Epithelial cell of proximal tubule (primary cell): ENCODE measurements at regions not wholly inside any gene's neighbourhood (a gene's known extent, or its start where the extent isn't known, plus 50 kb on each side); places are given as distances from the start of the nearest gene placed in this dataset.

ENCODE experiments used
- DNase-seq: peaks from one replicate; pipeline ENCODE4 v3.0.0-alpha.2; 2011; ENCODE audit warnings: low read depth
- H3K4me3 ChIP-seq: 2 replicates; pipeline ENCODE4 v1.5.1; 2011; ENCODE audit warnings: low read depth, mild to moderate bottlenecking, low read length
- CTCF ChIP-seq: conservative IDR thresholded peaks from 2 replicates; pipeline ENCODE4 v1.5.1; 2012; ENCODE audit warnings: low read depth, mild to moderate bottlenecking, low read length

- H3K4me3 ChIP-seq, result no peak overlapping the region
- DNase-seq, result no peak
- TF ChIP-seq CTCF, result no peak
Measured at GRCh38 chr2:122663620-122664019, 908.2 kb downstream of the TSN start.

GRCh38 chr2:122669627-122670026, 914.2 kb downstream of the TSN start:
- TF ChIP-seq CTCF, result no peak
- H3K4me3 ChIP-seq, result no peak overlapping the region
- DNase-seq, result no peak

GRCh38 chr2:122670897-122671296, 915.4 kb downstream of the TSN start:
- TF ChIP-seq CTCF, result no peak
- no peak for DNase-seq
- H3K4me3 ChIP-seq, result no peak overlapping the region

GRCh38 chr2:122680662-122681061, 925.2 kb downstream of the TSN start:
- no peak for TF ChIP-seq CTCF
- no peak for DNase-seq
- no peak overlapping the region for H3K4me3 ChIP-seq

GRCh38 chr2:122681626-122682025, 926.2 kb downstream of the TSN start:
- H3K4me3 ChIP-seq, result no peak overlapping the region
- no peak for DNase-seq
- no peak for TF ChIP-seq CTCF

GRCh38 chr2:122682356-122682755, 926.9 kb downstream of the TSN start:
- no peak overlapping the region for H3K4me3 ChIP-seq
- TF ChIP-seq CTCF, result no peak
- DNase-seq, result no peak

- TF ChIP-seq CTCF, result no peak
- H3K4me3 ChIP-seq, result no peak overlapping the region
- no peak for DNase-seq
Measured at GRCh38 chr2:122683018-122683417, 927.6 kb downstream of the TSN start.
